ENCODE measurements at regions not wholly inside any gene's neighbourhood (a gene's known extent, or its start where the extent isn't known, plus 50 kb on each side); places are given as distances from the start of the nearest gene placed in this dataset.

- H3K27me3 ChIP-seq (ENCODE audit: control insufficient read depth, insufficient read depth, low read length) = no peaks in the 10 kb centered on the region
- H3K27ac ChIP-seq (ENCODE audit: low read depth in 2 of 2, low read length in 2 of 2) = peak overlapping the region in 1 of 2 donors; percentile 47
- no peak for TF ChIP-seq CTCF (IDR thresholded peaks at IDR 0.05; ENCODE audit: borderline replicate concordance, extremely low read depth, insufficient read depth)
Observed at GRCh38 chr20:60486315-60486714, 528.1 kb downstream of the CDH26 start.

GRCh38 chr20:60486937-60487336 is 528.7 kb downstream of the CDH26 start:
- intact Hi-C loops (cut with DNase I) = no loop called here
- no peaks in the 10 kb centered on the region for H3K9me3 ChIP-seq (ENCODE audit: control insufficient read depth in 2 of 3, insufficient read depth in 1 of 3, low read length in 3 of 3)
- FAIRE-seq = no peak
- H3K27me3 ChIP-seq (ENCODE audit: control insufficient read depth, insufficient read depth, low read length) = no peaks in the 10 kb centered on the region
- peaks cover 0 to 2% (median 0%) of the 10 kb centered on the region in 3 donors for H3K4me1 ChIP-seq (ENCODE audit: control insufficient read depth in 2 of 3, insufficient read depth in 2 of 3, low read depth in 1 of 3, low read length in 3 of 3)
- TF ChIP-seq CTCF (IDR thresholded peaks at IDR 0.05; ENCODE audit: borderline replicate concordance, extremely low read depth, insufficient read depth) = no peak
- no peak overlapping the region for H3K9ac ChIP-seq (ENCODE audit: low read length in 3 of 3)
- no peaks in the 10 kb centered on the region for H3K36me3 ChIP-seq (ENCODE audit: control insufficient read depth in 2 of 3, insufficient read depth in 3 of 3, low read length in 3 of 3)
- no peak for DNase-seq
- H3K4me3 ChIP-seq (ENCODE audit: low read length in 3 of 3) = no peak overlapping the region
- H3K27ac ChIP-seq (ENCODE audit: low read depth in 2 of 2, low read length in 2 of 2) = peak overlapping the region in 1 of 2 donors; percentile 47

More at GRCh38 chr20:60486315-60486714, 528.1 kb downstream of the CDH26 start:
- Histone ChIP-seq H3K9ac (ENCODE audit: low read length in 3 of 3) (no peak overlapping the region), H3K4me1 (ENCODE audit: control insufficient read depth in 2 of 3, insufficient read depth in 2 of 3, low read depth in 1 of 3, low read length in 3 of 3) (peaks cover 0 to 2% (median 0%) of the 10 kb centered on the region in 3 donors), H3K4me3 (ENCODE audit: low read length in 3 of 3) (no peak overlapping the region), H3K9me3 (ENCODE audit: control insufficient read depth in 2 of 3, insufficient read depth in 1 of 3, low read length in 3 of 3) (no peaks in the 10 kb centered on the region), H3K36me3 (ENCODE audit: control insufficient read depth in 2 of 3, insufficient read depth in 3 of 3, low read length in 3 of 3) (no peaks in the 10 kb centered on the region)
- DNase-seq (peak in 1 of 5 donors; percentile 78), FAIRE-seq (no peak)
- intact Hi-C loops (cut with DNase I) = no loop called here

GRCh38 chr20:60490217-60491050 is 532.2 kb downstream of the CDH26 start:
- H3K27ac ChIP-seq (ENCODE audit: low read depth in 2 of 2, low read length in 2 of 2) = no peak overlapping the region
- TF ChIP-seq CTCF (IDR thresholded peaks at IDR 0.05; ENCODE audit: borderline replicate concordance, extremely low read depth, insufficient read depth) = no peak
- H3K4me1 ChIP-seq (ENCODE audit: control insufficient read depth in 2 of 3, insufficient read depth in 2 of 3, low read depth in 1 of 3, low read length in 3 of 3) = peaks cover 0 to 2% (median 0%) of the 10 kb centered on the region in 3 donors

More at GRCh38 chr20:60490217-60491050, 532.2 kb downstream of the CDH26 start:
- Histone ChIP-seq H3K4me3 (ENCODE audit: low read length in 3 of 3) (no peak overlapping the region), H3K9me3 (ENCODE audit: control insufficient read depth in 2 of 3, insufficient read depth in 1 of 3, low read length in 3 of 3) (no peaks in the 10 kb centered on the region), H3K9ac (ENCODE audit: low read length in 3 of 3) (no peak overlapping the region), H3K27me3 (ENCODE audit: control insufficient read depth, insufficient read depth, low read length) (no peaks in the 10 kb centered on the region), H3K36me3 (ENCODE audit: control insufficient read depth in 2 of 3, insufficient read depth in 3 of 3, low read length in 3 of 3) (no peaks in the 10 kb centered on the region)
- no peak for FAIRE-seq
- no peak for DNase-seq
- intact Hi-C loops (cut with DNase I) = no loop called here

Data from kidney (tissue), 13 donors.